ENCODE measurements at regions not wholly inside any gene's neighbourhood (a gene's known extent, or its start where the extent isn't known, plus 50 kb on each side); places are given as distances from the start of the nearest gene placed in this dataset.

GRCh38 chr4:22573198-22573597 is 57.3 kb upstream of the ADGRA3 start:
- CTCF ChIA-PET: no interaction called here
- no peak overlapping the region for H3K4me3 Mint-ChIP-seq (ENCODE audit: unreplicated experiment)

DNA sequence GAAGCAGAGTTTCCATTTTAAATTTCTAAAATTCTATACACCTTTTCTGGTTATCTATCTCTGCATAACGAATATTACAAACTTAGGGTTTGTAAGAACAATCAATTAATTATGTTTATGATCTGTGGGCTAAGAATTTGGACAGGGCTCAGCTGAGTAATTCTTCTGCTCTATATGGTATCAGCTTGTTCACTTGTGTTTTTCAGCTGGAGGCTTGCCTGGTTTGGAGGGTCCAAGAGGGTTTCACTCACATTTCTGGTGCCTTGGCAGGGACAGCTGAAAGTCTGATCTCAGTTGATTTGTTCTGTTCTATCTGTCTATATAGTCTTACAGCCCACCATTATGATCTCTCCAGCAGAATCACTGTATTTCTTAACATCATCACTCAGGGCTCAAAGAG is 57.8 kb upstream of the ADGRA3 start:
- no peak for DNase-seq
- no TSS peak for BruUV-seq (replicated peaks)
- no peaks in the 10 kb centered on the region for H3K9me3 ChIP-seq
- Mint-ChIP-seq H3K9me3 (ENCODE audit: unreplicated experiment) (no peaks in the 10 kb centered on the region), H3K27ac (ENCODE audit: unreplicated experiment) (no peak overlapping the region), H3K27me3 (ENCODE audit: insufficient read depth, unreplicated experiment) (no peaks in the 10 kb centered on the region), H3K4me1 (ENCODE audit: low read depth, unreplicated experiment) (no peaks in the 10 kb centered on the region), H3K4me3 (ENCODE audit: unreplicated experiment) (no peak overlapping the region), H3K36me3 (ENCODE audit: insufficient read depth, unreplicated experiment) (no peaks in the 10 kb centered on the region)
- POLR2A ChIA-PET: no interaction called here
- no peaks in the 10 kb centered on the region for H3K36me3 ChIP-seq (ENCODE audit: control insufficient read depth, insufficient read depth, low read length)
- CTCF ChIA-PET: no interaction called here
- intact Hi-C loops (cut with micrococcal nuclease; ENCODE audit: unreplicated experiment): no loop called here
- no peak for TF ChIP-seq CTCF (IDR thresholded peaks at IDR 0.05; ENCODE audit: insufficient read depth in 1 of 2, low read depth in 1 of 2, low read length in 1 of 2, severe bottlenecking in 1 of 2, unreplicated experiment in 1 of 2)
- no peak overlapping the region for H3K4me3 ChIP-seq (ENCODE audit: low read depth, low read length)
- no peaks in the 10 kb centered on the region for H3K27me3 ChIP-seq (replicated peaks; ENCODE audit: control insufficient read depth, insufficient read depth, low read length)
- no peaks in the 10 kb centered on the region for H3K4me1 ChIP-seq

More at GRCh38 chr4:22573198-22573597, 57.3 kb upstream of the ADGRA3 start:
- Mint-ChIP-seq H3K9me3 (ENCODE audit: unreplicated experiment) (no peaks in the 10 kb centered on the region), H3K27me3 (ENCODE audit: insufficient read depth, unreplicated experiment) (no peaks in the 10 kb centered on the region), H3K36me3 (ENCODE audit: insufficient read depth, unreplicated experiment) (no peaks in the 10 kb centered on the region), H3K27ac (ENCODE audit: unreplicated experiment) (no peak overlapping the region), H3K4me1 (ENCODE audit: low read depth, unreplicated experiment) (no peaks in the 10 kb centered on the region)
- no peak for DNase-seq
- no peaks in the 10 kb centered on the region for H3K36me3 ChIP-seq (ENCODE audit: control insufficient read depth, insufficient read depth, low read length)
- no peak for TF ChIP-seq CTCF (IDR thresholded peaks at IDR 0.05; ENCODE audit: insufficient read depth in 1 of 2, low read depth in 1 of 2, low read length in 1 of 2, severe bottlenecking in 1 of 2, unreplicated experiment in 1 of 2)
- no peaks in the 10 kb centered on the region for H3K27me3 ChIP-seq (replicated peaks; ENCODE audit: control insufficient read depth, insufficient read depth, low read length)
- no peaks in the 10 kb centered on the region for H3K9me3 ChIP-seq
- no peaks in the 10 kb centered on the region for H3K4me1 ChIP-seq
- intact Hi-C loops (cut with micrococcal nuclease; ENCODE audit: unreplicated experiment): no loop called here
- H3K4me3 ChIP-seq (ENCODE audit: low read depth, low read length): no peak overlapping the region
- POLR2A ChIA-PET: no interaction called here
- BruUV-seq (replicated peaks): no TSS peak

DNA sequence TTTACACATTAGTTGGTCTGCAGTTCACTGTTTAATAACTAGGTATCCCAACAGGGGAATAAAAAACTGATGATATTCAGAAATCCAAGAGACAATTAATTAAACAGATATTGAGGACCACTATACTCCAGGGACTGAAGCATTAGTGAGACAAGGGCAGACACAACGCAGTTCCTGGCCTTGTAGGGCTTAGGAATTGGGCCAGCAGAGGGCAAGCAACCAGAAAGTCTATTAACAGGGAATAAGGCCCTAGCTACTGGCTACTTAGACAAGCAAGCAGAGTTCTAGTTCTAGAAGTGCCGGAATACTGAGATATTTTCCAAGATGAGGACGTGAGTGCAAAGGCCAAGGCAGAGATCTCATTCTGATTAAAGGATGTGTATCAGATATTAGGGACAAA is 58.6 kb upstream of the ADGRA3 start:
- no peaks in the 10 kb centered on the region for H3K36me3 Mint-ChIP-seq (ENCODE audit: insufficient read depth, unreplicated experiment)
- Histone ChIP-seq H3K4me3 (ENCODE audit: low read depth, low read length) (no peak overlapping the region), H3K4me1 (no peaks in the 10 kb centered on the region), H3K9me3 (no peaks in the 10 kb centered on the region), H3K36me3 (ENCODE audit: control insufficient read depth, insufficient read depth, low read length) (no peaks in the 10 kb centered on the region), H3K27me3 (replicated peaks; ENCODE audit: control insufficient read depth, insufficient read depth, low read length) (no peaks in the 10 kb centered on the region)
- H3K9me3 Mint-ChIP-seq (ENCODE audit: unreplicated experiment): no peaks in the 10 kb centered on the region
- ChIA-PET POLR2A (no interaction called here), CTCF (interaction anchor here (1.0 kb wide), 1 partner anchor 33 kb away, joined by 4 read pairs; no protein-coding TSS in a partner anchor)
- no peak overlapping the region for H3K4me3 Mint-ChIP-seq (ENCODE audit: unreplicated experiment)
- no TSS peak for BruUV-seq (replicated peaks)
- H3K27ac Mint-ChIP-seq (ENCODE audit: unreplicated experiment): no peak overlapping the region
- H3K27me3 Mint-ChIP-seq (ENCODE audit: insufficient read depth, unreplicated experiment): no peaks in the 10 kb centered on the region
- no peaks in the 10 kb centered on the region for H3K4me1 Mint-ChIP-seq (ENCODE audit: low read depth, unreplicated experiment)
- TF ChIP-seq CTCF (IDR thresholded peaks at IDR 0.05; ENCODE audit: insufficient read depth in 1 of 2, low read depth in 1 of 2, low read length in 1 of 2, severe bottlenecking in 1 of 2, unreplicated experiment in 1 of 2): no peak
- no peak for DNase-seq
- intact Hi-C loops (cut with micrococcal nuclease; ENCODE audit: unreplicated experiment): no loop called here

Data from Caco-2 (cell line).